GM21825 (cell line): ENCODE measurements at regions not wholly inside any gene's neighbourhood (a gene's known extent, or its start where the extent isn't known, plus 50 kb on each side); places are given as distances from the start of the nearest gene placed in this dataset.

Experiments
- ATAC-seq: cut with Tn5 transposase; IDR thresholded peaks from one replicate; pipeline ENCODE4 v1.9.1; 2021; ENCODE audit warnings: mild to moderate bottlenecking, moderate library complexity; ENCODE audit not compliant: unreplicated experiment

DNA sequence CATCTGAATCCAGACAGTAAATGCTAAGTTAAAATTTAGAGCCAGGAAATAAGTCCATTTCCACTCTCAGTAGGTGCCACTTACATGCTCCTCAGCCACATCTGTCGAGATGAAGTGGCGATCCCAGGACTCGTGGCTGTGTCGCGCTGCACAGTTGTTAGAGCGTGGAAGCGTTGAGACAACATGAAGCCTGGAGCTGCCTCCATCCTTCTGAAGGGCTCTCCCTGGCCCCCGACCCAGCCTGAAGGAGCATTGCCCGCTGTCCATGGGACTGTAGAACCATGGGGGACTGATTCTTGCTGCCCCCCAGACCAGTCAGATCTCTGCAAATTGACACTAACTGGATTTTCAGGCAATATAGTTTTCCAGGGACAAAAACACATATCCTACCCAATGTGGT, 58.9 kb downstream of the IRX1 start:
- ATAC-seq = no peak

DNA sequence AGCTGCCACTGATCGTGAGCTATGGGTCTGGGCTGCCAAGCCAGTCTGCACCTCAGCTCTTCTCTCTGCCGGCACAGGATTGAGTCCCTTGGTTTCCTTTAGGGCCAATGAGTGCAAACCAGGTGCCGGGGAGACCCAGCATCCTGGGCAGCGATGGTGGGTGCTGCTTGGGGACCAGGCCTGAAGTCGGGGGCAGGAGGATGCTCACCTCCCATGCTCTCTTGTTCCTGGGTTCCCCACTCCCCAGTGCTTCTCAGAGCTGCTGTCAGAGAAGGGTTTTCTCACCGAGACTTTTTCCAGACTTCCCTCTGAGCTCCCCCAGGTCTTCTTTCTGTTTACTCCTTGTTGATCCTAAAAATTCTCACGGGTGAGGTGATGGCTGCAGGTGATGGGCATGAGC, 61.2 kb downstream of the IRX1 start:
- ATAC-seq = no peak

DNA sequence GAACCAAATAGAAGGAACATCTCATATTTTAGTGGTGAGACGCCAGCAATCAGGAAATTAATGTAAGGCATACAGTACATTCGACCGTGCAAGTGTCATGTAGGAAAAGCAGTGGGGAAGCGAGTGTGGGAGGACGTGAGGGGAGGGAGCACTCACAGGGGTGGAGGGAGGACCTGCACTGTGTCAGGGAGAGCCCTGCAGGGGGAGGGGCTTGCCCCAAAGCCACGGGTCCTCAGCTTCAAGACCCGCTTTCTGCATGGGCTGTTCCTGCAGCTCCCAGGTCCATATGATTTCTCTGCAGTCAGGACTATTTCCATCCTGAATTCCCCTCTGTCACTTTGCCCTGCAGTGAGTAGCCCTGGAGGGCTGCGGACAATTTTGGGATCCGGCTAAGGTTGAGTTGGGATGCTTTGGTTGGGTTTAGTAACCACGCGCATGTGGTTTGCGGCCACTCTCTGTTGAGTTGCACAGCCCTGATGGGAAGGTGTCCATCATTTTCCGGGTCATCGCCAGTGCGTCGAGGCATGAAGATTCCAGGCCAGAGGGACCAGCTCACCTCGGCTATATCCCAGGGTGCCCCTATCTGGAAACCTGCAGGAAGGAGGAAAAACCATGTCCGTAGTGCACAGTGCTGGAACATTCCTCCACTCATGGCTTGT, 61.9 kb downstream of the IRX1 start:
- ATAC-seq = no peak

DNA sequence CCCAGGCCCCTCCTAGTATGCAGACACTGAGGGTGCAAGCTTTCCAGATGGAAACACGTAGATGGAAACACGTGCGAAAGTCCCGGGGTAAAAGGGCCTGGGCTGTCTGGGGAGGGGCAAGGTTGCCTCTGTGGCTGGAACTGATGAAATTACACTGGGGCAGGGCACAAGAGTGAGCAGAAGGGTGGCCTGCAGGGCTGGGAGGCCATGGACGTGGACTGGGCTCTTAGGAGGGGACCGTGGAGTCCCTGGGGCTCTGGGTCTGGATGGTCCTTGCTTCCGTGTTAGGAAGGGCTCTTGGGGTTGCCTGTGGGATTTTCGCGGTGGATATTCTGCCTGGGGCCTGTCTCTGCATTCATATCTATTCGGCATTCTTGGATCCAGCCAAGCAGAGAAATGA, 63.3 kb downstream of the IRX1 start:
- no peak for ATAC-seq

DNA sequence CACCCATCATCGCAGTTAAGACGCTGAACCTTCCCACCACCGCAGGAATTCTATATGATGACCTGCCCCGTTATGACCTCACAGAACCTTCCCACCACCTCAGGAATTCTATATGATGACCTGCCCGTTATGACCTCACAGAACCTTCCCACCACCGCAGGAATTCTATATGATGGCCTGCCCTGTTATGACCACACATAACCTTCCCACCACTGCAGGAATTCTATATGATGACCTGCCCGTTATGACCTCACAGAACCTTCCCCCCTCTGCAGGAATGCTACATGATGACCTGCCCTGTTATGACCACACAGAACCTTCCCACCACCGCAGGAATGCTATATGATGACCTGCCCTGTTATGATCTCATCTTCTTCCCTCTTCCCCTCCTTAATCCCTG, 64.3 kb downstream of the IRX1 start:
- ATAC-seq = no peak

DNA sequence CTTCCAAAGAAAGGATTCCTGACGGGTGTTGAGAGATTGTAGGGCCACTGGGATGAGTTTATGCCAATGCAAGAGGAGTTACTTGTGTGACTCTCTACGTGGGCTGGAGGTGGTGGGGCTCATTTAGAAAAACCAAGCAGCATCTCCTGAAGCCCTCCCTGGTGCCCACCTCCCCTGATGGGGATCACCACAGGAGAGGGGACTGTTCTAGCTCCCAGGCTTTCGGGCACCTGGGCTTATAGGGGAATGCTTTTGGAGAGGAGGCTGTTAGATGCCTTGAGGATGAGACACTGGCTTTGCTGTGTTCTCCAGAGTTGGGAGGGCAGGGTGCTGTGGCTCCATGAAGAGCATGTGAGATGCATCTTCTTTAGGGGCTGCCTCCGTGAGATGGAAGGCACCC, 65.0 kb downstream of the IRX1 start:
- ATAC-seq = no peak

DNA sequence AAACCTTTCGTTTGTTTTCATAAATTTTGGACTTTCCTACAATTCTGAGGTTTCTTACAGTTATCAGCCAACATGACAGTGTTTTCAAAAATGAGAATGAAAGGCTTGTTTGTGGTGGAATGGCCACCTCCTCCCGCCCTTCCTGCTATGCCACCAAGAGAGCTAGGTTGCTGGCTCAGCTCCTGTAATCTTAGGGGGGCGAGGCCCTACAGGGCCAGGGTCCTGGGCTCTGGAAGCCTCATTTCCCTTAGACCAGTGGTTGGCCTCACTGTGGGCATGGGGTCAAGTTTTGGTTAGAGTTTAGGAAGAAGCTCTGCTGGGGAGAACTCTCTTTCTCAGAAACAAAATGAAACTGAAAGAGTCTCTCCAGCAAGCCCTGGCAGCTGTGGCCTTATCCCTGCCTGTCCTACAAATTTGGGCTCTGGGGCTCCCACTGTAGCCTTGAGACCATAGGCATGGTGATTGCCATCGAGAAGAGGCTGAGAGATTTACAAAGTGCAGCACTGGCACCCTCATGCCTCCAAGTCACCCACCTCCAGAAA, 66.2 kb downstream of the IRX1 start:
- no peak for ATAC-seq

DNA sequence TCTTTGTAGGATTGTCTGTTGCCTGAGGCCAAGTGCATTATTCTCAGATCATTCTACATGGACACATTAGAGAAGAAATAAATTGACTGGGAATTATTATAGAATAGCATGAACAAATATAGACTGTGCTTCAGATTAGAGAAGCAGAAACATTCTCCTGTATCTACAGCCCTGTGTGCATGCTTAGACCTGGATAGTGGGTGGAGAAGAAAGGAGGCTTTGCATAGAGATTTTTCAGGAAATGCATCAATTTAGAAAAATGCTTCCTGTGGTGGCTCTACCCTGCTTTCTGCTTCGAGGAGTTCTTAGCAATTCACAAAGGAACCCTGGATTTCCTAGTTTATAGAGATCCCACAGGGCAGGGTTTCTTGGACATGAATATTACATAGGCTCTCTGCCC, 66.7 kb downstream of the IRX1 start:
- no peak for ATAC-seq

DNA sequence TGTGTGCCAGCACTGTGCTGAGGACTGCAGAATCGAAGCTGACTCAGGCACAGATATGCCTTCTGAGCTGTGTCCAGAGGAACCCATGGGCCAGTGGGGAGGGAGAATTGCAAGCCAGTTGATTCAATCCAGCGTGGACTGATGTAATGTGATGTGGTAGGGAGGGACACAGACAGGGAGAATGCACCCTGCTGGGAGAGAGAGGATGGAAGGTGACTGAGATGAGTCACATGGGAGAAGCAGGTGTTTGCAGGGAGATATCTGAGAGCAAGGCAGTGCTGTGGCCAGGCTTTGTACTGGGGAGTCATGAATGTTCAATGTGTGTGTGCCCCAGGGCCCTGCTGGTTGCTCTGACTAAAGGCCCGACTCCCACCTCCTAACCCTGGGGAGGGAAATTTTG, 75.7 kb downstream of the IRX1 start:
- ATAC-seq = no peak

DNA sequence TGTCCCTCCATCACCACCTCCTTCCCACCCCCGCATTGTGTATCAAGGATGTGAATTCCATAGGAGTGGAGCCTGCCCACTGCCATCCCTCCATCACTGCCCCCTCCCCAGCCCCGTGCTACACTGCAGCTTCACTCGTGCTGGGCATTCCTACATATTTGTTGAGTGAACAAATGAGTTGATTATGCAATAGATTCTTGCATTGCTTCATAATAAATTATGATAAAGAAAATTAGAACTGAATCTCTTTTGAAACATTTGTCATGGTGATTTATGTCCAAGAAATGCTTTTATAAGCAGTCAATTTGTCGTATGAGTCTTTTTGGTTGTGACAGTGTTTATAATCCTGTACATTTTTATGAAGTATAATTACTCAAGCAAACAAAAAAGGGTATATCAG, 83.2 kb downstream of the IRX1 start:
- no peak for ATAC-seq

DNA sequence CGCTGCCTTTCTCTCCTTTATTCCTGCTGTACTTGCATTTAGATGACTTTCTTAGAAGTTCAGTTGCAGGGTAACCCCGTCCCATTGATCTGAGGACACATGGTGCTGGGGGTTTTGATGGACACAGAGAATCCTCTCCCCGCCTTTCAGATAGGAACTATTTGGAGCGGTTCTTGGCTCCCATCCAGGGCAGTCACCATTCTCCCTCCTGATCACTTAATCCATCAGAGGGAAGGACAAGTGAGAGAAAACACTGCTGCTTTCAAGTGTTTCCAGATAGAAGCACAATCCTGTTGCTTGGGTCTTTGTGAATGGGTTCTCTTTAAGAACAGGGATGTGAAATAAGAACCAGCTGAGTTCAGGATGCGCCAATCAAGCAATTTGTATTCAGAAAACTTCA, 85.2 kb downstream of the IRX1 start:
- ATAC-seq = no peak

DNA sequence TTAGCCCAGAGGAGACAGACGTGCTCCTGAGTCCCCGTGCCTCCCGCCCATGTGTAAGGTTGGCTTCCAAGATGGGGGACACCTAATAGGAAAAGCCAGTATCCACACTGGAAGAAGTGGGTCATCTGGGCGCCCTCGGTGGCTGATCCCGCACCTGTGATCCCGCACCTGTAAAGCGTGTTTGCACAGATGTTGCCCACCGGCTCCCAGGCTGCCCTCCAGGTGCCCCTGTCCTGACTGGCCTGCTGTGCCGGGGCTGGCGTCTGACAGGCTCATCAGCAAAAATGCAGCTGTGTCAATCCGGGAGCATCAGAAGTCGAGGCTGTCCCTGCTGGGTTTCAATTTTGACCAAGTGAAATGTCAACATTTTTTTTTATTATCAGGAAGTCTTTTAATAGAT, 88.5 kb downstream of the IRX1 start:
- no peak for ATAC-seq

DNA sequence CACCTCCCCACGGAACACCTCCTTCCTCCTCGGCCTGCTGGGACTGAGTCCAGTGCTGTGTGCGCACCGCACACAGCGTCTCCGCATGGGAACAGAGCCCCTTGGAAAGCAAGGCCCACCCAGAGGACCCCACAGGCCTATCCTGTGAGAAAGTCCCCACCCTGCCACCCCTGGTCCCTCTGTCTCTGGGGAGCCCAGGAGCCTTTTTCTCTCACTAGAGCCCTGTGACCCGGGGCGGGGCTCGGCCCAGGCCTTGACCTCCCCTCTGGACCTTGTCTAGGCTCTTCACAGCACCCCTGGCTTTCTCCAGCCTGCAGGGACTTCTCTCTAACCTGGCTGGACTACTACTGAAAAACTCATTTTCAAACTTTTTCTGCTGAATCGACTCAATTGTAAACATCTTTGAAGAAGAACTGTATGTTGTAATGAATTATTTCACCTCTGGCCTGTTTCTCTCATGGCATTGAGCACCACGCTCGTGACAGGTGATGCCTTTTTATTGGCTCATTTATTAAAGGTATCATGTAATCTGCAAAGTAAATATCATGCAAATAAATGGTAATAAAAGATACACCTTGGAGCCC, 89.2 kb downstream of the IRX1 start:
- no peak for ATAC-seq

DNA sequence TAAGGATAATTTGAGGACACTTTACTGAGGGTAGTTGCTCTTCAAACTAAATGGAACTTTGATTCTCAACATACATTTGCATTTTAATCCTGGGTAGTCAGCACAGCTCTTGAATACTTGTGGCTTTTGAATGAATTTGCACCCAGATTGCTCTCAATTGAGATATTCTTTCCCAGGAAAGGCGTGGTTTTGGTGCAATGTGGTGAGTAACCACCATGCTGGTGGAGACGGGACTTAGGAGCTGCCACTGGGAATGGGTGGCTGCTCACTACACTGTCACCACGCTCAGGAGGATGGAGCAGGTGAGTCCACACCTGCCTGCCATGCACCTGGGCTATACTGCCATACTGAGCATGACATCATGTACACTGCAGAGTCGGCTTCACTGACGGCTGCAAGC, 99.2 kb downstream of the IRX1 start:
- no peak for ATAC-seq

DNA sequence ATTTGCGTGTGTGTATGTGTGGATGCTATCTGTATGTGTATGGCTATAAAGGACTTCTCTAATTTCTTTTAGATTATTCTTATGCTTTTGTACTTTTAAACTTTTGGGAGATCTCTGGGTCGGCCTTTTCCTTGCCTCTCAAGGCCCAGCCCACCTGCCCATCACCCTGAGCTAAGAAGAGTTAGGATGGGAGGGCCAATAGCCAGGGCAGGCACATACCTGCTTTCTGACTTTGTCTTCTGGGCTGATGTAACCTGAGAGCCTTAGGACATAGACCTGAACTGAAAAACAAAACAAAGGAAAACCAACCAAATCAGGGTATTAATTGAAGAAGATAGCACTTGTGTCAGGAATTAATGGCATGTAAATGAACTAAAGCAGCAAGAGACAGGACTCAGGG, 100.2 kb downstream of the IRX1 start:
- no peak for ATAC-seq

DNA sequence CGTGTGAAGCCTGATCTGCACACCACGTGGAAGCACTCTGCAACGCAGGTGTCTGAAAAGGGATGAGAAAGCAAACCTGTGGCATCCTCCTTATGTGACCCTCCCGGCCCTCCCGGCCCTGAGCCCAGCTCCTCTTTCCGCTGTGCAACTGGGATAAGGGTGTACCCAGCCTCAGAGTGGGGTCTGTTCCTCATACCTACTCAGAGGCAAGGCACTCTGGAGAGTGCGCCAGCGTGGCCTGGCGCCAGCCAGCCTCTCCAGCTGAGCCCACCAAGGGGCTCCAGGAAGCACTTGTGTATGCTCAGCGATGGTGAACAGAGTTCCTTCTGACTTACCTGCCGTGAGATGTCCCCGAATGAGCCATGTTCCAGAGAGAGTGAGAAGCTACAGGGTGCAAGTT, 102.8 kb downstream of the IRX1 start:
- no peak for ATAC-seq

DNA sequence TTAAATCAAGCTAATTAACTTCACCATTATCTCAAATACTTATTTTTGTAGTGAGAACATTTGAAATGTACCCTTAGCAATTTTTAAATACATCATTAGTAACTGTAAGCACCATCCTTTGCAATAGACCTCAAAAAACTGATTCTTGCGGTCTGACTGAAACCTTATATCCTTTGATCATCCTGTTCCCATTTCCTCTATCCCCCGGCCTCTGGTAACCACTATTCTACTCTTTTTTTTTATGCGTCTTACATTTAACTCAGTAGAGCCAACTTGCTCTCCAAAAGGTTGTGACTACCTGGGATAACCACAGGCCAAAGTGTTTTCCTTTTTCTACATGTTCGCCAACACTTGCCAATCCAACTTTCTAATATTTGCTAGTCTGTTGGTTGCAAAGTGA, 106.1 kb downstream of the IRX1 start:
- ATAC-seq = no peak

DNA sequence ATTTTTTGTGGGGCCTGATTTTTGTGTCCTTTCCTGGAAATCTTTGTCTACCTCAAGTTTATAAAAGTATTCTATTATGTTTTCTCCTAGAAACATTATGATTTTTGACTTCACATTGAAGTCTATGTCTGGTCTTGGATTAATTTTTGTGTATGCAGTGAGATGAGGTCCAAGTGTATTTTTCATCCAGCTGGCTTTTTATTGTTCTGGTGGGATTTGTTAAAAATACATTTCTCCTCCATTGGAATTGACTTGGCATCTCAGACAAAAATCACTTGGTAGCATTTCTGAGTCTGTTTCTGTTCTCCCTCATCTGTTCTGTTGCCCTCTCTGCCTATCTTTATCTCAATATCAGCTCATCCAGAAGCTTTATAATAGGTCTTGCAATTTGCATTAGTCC, 109.0 kb downstream of the IRX1 start:
- no peak for ATAC-seq

DNA sequence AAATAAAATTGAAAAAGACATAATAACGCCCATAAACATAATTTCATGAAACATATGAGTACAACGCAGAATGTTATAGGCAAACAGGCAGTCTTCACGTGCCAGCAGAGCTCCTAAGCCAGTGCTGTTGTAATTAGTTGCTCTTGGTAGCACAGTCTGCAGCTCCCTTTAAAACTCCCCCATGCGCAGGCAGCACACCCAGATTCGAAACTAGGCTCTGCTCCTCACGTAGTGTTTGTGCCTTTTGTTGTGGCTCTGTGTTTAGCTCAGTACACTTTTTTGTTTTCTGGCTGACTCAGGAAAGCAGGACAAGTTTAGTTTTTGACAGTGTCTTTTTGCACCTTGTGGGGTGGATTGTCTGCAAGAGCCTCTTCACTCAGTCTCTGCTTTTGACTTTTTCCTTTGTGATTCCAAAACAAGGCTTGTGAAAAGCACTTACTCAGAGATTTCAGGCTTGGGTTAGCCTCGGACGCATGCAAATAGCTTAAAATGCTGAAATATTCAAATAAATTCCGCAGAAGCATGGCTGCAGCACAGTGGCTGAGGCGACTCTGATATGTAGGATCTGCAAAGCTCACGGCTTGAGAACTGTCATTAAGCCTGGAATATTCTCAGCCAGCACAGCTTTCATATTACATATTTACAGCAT, 113.6 kb downstream of the IRX1 start:
- no peak for ATAC-seq

DNA sequence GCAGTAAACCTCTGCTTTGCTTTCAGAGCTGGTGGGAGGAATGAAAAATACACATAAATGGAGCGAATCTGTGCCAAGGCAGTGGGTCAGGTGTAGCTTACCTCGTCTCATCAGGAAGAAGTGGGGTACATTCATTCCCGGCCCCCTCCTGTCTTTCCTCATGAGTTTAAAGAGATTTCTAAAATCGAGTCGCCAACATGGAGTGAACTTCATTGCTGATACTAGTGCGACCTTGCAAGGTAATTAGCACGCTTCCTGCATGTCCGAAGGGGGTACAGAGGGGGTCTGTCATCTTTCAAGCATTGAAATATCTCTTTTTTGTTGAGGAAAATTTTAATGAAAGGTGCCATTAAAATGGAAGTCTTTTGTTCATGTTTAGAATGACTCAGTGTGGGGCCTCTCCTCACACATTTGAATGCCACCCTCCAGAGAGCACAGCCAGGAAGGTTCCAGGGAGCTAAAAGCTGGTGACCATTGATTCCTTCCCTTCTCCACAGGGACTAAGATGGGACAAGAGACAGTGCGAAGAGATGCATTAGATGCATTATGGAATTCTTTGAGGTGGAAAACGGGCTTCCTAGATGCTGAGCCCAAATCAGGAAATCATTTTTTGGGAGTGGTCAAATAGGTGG, 114.2 kb downstream of the IRX1 start:
- no peak for ATAC-seq

DNA sequence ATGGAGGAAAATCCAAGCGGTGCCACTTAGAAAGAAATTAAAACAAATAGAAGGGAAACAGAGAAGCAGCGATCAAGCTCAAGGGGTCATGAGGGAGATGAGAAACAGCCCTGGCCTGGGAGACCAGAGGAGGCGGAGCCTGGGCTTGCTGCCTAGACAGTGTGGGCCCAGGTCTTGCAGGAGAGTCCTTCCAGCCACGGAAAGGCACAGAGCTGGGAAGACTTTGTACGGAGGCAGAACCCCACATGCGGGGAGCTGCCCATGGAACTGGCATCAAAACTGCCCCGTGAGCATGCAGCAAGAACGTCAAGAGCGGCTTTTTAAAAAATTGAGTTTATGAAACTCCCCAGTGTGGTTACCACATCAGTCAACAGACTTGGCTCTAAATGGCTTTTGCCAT, 119.4 kb downstream of the IRX1 start:
- no peak for ATAC-seq

DNA sequence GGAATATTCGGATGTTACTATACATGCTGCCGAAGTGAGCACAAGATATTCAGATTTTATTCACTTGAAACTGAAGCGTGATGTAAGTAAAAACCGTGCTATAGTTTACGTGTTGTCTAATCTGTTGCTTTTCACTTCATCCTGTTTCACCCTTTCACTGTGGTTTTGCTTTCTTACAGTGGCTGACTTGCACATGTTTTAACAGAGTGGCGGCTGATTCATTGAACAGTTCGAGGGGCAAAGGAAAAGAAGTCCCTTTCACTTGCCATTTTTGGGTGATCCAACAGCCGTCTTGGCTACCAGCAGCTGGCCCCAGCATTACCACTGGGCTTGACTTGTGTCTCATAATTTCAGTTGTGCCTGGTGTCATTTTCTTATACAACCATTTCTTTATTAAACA, 134.0 kb downstream of the IRX1 start:
- no peak for ATAC-seq
